ENCODE measurements at regions not wholly inside any gene's neighbourhood (a gene's known extent, or its start where the extent isn't known, plus 50 kb on each side); places are given as distances from the start of the nearest gene placed in this dataset.

GRCh38 chr11:119473901-119474681 is 51.1 kb upstream of the THY1 start:
- TF ChIP-seq CTCF (IDR thresholded peaks at IDR 0.05; ENCODE audit: borderline replicate concordance, extremely low read depth, low read length, poor library complexity, severe bottlenecking) (no peak), EZH2 (IDR thresholded peaks at IDR 0.05; ENCODE audit: borderline replicate concordance, low read depth, low read length, severe bottlenecking) (no peak)
